Activated naive CD4-positive, alpha-beta T cell treated with anti-CD3 and anti-CD28 coated beads, Interleukin-2, amount 50 U/mL, for 16 hours (primary cell): ENCODE measurements at regions not wholly inside any gene's neighbourhood (a gene's known extent, or its start where the extent isn't known, plus 50 kb on each side); places are given as distances from the start of the nearest gene placed in this dataset.

ENCODE experiments used
- DNase-seq: peaks from one replicate; pipeline ENCODE4 v3.0.0-alpha.2; 2020

- no peak for DNase-seq
These were observed 129.0 kb upstream of the PTPN1 start for GRCh38 chr20:50381075-50381732.

DNA sequence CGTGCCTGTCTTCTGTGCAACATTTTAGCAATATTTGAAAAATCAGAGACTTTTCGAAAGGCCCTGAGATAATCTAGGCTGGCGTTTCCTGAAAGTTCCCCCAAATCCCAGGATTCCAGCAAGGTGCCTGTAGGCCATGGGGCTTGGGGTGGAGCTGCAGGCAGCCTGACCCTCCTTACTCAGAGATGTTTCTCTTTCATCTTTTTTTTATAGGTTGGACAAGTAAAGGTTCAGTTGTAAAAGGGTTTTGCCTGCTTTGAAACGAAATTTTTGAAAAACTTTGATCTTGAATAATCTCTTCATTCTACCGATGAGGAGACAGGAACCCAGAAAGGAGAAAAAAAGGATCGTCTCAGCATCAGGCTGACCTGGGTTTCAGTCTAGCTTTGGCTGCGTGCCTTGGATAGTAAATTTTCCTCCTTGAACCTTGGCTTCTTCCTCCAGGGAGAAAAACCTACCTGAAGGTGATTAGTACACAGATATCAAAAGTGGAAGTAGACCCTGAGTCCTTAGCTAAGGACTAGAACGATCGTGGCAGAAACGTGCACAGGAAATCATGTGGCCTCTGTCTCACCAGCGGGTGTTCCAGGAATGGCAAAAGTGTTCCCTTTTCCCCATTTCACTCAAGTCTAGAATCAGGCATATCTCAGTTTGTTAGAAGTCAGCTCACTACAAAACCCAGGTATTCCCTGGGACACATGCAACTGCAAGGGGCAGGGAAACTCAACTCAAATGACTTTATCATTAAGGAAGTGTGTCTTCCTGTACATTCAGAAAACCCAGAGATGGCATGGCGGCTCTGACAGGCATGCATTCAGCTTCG, 128.2 kb upstream of the PTPN1 start:
- DNase-seq, result no peak

DNA sequence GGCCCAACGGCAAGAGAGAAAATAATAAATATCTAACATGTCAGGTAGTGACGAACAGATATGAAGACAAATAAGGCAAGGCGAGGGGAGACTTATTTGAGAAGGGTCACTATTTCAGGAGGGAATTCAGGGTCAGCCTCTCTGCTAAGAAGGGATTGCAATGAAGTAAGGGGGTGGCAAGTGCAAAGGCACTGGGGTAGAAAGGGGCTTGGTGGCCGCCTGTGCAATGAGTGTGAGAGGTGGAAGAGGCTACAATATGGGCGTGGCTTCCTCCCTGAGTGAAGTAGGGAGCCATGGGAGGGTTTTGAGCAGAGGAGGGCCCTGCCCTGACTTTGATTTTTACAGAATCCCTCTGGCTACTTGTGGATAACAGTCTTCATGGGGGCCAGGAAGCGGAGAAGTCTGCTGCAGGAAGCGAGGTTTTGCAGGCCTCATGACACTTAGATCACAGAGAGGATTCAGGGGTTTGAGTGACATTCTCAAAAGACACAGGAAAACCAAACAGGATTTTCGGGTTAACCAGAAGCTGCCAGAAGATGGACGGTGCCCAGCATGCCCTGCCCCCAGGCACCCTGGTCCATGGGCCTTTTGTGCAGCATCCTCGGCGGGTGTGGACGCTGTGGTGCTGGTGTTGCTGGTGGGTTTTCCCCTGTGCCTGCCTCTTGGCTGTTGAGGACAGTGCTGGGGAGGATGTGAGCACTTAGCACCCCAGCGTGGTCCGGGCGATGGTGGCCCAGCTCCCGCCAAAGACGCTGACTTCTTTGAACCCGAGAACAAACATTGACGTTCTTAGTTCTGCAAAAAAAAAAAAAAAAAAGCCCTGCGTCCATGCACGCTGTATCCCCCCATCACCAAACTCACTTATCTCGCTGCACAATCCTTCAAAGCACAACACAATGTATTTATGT, 124.2 kb upstream of the PTPN1 start:
- DNase-seq, result no peak

GRCh38 chr20:50386641-50386960, 123.6 kb upstream of the PTPN1 start:
- DNase-seq, result no peak

- no peak for DNase-seq
These were observed 122.8 kb upstream of the PTPN1 start for GRCh38 chr20:50387218-50387995.

DNA sequence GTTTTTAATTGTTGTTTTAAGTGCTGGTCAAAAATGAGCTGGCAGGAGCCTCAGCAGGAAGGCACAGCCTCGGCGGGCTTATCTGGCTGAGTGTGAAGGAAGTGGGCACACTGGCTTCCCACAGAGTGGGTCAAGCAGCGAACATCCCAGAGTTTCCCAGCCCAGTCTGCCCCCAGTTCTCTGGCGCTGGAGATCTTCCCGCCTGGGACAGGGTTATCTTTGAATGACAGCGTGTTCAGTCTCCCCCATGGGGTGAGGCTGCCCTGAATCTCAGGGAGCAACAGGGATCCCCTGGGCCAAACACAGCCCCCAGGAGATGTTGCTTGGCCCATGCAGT, 122.2 kb upstream of the PTPN1 start:
- DNase-seq, result no peak

DNA sequence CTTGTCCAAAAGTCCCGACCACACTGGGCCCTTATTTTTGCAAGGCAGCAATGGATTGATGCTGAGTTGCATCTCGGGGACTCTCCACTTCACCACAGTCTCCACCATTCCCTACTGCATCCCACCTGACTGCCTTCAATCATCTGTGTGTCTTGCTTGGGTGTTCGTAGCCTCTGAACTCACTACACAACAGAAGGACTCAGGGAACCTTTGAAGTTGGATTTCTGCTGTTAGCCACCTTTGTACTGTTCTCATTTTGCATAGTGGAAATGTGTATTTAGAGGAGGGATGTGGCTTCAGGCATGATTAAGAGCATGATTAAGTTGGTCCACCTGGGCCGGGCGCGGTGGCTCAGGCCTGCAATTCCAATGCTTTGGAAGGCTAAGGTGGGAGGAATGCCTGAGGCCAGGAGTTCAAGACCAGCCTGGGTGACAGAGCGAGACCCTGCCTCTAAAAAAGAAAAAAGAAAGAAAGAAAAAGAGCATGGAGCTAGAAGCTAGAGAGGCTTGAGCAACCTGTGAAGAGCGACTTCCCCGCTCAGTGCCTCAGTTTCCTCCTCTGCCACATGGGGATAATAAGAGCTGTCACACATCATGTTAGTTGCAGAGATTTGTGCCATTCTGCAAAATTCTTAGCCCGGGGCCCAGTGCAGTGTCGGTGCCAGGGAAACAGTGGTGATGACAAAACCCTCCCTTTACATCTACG, 121.3 kb upstream of the PTPN1 start:
- no peak for DNase-seq

- no peak for DNase-seq
These were observed 120.8 kb upstream of the PTPN1 start for GRCh38 chr20:50389438-50389807.

GRCh38 chr20:50389808-50390684, 120.1 kb upstream of the PTPN1 start:
- no peak for DNase-seq

DNA sequence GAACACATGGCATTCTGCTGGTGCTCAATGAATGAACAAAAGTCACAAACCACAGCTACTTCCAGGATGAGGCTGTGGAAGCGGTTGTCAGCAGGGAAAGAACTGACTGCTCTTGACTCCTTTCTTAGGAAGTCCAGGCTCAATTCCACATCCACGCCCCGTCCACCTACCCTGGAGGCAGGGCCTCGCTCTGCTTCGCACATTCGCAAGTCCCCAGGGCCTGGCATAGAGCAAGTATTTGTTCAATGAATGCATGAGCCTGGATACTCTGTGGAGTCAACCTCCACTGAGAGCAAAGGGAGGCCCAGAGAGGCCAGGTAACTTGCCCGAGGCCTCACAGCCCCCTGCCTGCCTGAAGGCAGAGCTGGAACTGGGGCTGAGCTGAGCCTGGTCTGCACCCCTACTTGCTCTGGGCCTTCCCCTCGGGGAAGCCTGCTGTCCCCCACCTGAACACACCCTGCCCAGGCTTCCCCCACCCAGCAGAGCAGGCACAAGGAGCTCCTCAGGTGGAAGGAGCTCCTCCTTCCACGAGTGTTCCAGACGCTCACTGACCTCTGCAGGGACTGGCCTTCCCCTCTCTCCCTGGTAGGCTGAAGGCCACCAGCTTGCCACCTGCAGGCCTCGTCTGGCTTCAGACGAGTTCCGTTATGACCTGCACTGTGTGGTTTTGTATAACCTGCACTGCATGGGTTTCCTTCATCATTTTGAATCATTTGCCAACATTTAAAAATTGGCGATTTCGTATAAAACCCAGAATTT, 119.3 kb upstream of the PTPN1 start:
- no peak for DNase-seq

DNA sequence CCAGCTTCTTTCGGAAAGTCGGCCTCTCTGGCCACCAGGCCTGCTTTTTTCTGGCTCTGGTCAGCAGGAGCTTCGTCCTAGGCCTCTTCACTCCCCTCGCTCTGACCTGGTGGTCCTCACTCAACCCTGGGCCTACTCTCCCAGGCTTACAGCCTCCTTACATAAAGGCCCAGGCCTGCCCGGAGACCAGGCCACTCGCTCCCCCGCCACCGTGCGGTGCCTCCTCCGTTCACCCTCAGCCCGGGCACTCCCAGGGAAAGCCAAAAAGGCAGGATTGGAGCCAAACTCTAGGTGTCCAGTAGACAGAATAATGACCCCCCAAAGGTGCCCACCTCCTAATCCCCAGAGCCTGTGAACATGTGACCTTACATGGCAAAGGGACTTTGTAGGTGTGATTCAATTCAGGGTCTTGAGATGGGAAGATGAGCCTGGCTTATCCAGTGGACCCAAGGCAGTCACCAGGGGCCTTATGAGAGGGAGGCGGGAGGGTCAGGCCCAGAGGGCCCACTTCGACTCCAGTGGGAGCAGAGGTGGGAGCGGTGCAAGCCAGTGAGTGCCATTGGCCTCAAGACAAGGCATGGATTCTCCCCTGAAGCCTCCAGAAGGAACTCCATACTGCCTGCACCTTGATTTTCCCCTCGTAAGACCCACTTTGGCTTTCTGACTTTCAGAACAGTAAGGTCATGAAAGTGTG, 118.6 kb upstream of the PTPN1 start:
- DNase-seq, result no peak

DNA sequence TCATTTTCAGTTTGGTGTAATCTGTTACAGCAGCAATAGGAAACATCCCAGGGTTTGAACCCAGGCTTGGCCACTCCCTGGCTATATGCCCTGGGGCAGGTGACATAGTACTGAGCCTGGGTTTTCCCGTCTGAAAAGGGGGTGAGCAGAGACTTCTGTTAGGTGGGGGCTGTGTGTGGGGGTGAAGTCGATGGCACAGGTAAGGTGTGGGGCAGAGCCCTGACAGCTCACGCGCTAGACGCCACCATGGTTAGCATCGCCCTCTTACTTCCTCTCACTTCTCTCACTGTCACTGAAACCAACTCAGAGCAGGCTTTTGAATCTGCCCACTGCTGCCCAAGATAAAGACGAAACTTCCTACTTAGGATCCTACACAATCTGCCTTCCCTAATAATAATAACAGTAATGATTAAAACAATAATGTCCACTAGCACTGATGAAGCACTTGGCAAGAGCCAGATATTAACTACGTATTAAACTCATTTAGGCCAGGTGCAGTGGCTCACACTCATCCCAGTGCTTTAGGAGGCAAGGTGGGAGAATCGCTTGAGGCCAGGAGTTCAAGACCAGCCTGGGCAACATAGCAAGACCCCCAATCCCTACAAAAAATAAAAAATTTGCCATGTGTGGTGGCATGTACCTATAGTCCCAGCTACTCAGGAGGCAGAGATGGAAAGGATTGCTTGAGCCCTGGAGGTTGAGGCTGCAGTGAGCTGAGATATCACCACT, 117.9 kb upstream of the PTPN1 start:
- no peak for DNase-seq

GRCh38 chr20:50393242-50393641, 116.9 kb upstream of the PTPN1 start:
- no peak for DNase-seq

GRCh38 chr20:50393990-50394561, 116.1 kb upstream of the PTPN1 start:
- DNase-seq, result no peak

DNA sequence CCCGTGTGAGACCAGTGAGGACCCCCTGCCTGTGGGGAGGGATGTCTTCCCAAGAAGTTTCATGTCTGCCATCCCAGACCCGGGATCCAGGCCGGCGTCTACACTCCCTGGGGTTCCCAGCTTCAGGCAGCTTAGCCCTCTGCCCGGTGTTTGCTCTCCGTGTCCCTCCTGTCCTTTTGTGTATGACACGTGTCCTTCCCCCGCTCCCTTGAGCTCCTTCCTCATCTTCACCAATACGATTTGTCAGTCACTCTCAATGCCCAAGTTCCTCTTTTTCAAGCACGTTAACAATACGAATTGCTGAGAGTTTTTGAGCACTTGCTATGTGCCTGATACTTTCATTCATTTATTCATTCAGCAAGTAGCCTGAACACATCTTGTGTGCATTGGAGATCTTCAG, 115.6 kb upstream of the PTPN1 start:
- no peak for DNase-seq

- no peak for DNase-seq
These were observed 114.9 kb upstream of the PTPN1 start for GRCh38 chr20:50395251-50395729.

GRCh38 chr20:50395914-50396488, 114.2 kb upstream of the PTPN1 start:
- no peak for DNase-seq

DNA sequence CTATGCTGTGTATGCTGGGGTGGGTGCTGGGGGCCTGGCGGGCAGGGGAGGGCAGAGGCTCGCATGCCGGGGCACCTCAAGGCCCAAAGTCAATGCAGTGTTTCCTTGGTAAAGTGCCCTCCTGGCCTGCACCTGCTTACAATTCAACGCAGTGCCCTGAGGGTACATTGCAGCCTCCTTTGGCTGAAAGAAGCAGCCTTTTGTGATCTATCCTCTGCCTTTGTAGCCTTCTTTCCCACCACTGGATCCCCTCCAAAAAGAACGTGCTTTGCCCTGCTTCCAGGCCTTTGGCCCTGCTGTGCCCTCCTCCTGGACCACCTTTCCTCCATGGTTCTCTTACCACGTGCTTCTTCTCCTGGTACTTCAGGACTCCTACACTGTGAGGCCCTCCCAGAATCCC, 113.6 kb upstream of the PTPN1 start:
- DNase-seq, result no peak
